ENCODE measurements at regions not wholly inside any gene's neighbourhood (a gene's known extent, or its start where the extent isn't known, plus 50 kb on each side); places are given as distances from the start of the nearest gene placed in this dataset.

DNA sequence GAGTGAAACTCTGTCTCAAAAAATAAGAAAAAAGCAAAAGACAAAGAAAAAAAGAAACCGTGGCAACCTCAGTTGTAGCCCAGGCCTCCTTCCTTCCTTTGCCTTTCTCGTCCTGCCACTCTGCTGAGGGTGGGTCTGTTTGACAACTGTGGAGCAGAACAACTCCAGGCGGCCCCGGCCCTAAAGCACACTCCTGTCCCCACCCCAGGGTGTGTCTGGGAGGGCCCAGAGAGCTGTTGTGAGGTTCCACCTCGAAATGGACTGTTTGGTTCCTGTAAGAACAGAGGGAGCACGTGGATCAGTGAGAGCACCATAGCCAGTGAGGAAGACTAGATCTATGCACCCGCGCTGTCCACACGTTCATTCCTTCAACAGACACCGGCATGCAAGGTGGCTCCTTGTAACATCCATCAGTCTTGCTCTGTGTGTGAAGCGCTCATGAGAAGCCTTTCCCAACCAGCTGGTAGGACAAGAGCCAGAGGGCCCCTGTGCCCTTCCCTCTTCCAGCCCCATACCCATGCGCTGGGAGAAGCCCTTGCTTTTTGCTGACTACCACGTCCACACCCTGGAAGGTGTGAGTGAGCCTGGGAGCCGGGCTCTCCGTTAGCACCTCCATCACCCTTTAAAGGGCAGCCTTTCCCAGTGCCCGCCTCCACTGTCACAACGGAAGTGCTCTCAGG lies 61.6 kb downstream of the SOWAHC start:
- TF ChIP-seq, protein P1, sequence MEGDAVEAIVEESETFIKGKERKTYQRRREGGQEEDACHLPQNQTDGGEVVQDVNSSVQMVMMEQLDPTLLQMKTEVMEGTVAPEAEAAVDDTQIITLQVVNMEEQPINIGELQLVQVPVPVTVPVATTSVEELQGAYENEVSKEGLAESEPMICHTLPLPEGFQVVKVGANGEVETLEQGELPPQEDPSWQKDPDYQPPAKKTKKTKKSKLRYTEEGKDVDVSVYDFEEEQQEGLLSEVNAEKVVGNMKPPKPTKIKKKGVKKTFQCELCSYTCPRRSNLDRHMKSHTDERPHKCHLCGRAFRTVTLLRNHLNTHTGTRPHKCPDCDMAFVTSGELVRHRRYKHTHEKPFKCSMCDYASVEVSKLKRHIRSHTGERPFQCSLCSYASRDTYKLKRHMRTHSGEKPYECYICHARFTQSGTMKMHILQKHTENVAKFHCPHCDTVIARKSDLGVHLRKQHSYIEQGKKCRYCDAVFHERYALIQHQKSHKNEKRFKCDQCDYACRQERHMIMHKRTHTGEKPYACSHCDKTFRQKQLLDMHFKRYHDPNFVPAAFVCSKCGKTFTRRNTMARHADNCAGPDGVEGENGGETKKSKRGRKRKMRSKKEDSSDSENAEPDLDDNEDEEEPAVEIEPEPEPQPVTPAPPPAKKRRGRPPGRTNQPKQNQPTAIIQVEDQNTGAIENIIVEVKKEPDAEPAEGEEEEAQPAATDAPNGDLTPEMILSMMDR (IDR thresholded peaks at IDR 0.05 in 2 of 3, conservative IDR thresholded peaks at IDR 0.05 in 1 of 3; ENCODE audit: borderline replicate concordance in 1 of 3, insufficient read depth in 1 of 3, low read depth in 2 of 3, low read length in 2 of 3): no peak
- no peak for TF ChIP-seq POLR2A (IDR thresholded peaks at IDR 0.05; ENCODE audit: borderline replicate concordance, extremely low read depth, insufficient read depth, insufficient read length)
- TF ChIP-seq, protein P2, sequence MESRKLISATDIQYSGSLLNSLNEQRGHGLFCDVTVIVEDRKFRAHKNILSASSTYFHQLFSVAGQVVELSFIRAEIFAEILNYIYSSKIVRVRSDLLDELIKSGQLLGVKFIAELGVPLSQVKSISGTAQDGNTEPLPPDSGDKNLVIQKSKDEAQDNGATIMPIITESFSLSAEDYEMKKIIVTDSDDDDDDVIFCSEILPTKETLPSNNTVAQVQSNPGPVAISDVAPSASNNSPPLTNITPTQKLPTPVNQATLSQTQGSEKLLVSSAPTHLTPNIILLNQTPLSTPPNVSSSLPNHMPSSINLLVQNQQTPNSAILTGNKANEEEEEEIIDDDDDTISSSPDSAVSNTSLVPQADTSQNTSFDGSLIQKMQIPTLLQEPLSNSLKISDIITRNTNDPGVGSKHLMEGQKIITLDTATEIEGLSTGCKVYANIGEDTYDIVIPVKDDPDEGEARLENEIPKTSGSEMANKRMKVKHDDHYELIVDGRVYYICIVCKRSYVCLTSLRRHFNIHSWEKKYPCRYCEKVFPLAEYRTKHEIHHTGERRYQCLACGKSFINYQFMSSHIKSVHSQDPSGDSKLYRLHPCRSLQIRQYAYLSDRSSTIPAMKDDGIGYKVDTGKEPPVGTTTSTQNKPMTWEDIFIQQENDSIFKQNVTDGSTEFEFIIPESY (IDR thresholded peaks at IDR 0.05; ENCODE audit: extremely low read depth, insufficient replicate concordance, low read length): no peak
- TF ChIP-seq SRF (IDR thresholded peaks at IDR 0.05; ENCODE audit: low read depth): no peak
- TF ChIP-seq, protein P3, sequence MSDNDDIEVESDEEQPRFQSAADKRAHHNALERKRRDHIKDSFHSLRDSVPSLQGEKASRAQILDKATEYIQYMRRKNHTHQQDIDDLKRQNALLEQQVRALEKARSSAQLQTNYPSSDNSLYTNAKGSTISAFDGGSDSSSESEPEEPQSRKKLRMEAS (IDR thresholded peaks at IDR 0.05): no peak
- no peak for TF ChIP-seq CBX3 (IDR thresholded peaks at IDR 0.05; ENCODE audit: low read depth)
- TF ChIP-seq POLR2AphosphoS5 (IDR thresholded peaks at IDR 0.05; ENCODE audit: low read depth, low read length): no peak
- no peak for TF ChIP-seq EZH2phosphoT487 (IDR thresholded peaks at IDR 0.05; ENCODE audit: borderline replicate concordance)
- TF ChIP-seq EGR1 (IDR thresholded peaks at IDR 0.05; ENCODE audit: low read depth): no peak
- TF ChIP-seq EZH2 (IDR thresholded peaks at IDR 0.05): no peak
- TF ChIP-seq, protein P4, sequence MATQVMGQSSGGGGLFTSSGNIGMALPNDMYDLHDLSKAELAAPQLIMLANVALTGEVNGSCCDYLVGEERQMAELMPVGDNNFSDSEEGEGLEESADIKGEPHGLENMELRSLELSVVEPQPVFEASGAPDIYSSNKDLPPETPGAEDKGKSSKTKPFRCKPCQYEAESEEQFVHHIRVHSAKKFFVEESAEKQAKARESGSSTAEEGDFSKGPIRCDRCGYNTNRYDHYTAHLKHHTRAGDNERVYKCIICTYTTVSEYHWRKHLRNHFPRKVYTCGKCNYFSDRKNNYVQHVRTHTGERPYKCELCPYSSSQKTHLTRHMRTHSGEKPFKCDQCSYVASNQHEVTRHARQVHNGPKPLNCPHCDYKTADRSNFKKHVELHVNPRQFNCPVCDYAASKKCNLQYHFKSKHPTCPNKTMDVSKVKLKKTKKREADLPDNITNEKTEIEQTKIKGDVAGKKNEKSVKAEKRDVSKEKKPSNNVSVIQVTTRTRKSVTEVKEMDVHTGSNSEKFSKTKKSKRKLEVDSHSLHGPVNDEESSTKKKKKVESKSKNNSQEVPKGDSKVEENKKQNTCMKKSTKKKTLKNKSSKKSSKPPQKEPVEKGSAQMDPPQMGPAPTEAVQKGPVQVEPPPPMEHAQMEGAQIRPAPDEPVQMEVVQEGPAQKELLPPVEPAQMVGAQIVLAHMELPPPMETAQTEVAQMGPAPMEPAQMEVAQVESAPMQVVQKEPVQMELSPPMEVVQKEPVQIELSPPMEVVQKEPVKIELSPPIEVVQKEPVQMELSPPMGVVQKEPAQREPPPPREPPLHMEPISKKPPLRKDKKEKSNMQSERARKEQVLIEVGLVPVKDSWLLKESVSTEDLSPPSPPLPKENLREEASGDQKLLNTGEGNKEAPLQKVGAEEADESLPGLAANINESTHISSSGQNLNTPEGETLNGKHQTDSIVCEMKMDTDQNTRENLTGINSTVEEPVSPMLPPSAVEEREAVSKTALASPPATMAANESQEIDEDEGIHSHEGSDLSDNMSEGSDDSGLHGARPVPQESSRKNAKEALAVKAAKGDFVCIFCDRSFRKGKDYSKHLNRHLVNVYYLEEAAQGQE (IDR thresholded peaks at IDR 0.05; ENCODE audit: low read depth): no peak
- TF ChIP-seq SIN3A (IDR thresholded peaks at IDR 0.05; ENCODE audit: low read depth): no peak
